GM23248 (cell line): ENCODE measurements at regions not wholly inside any gene's neighbourhood (a gene's known extent, or its start where the extent isn't known, plus 50 kb on each side); places are given as distances from the start of the nearest gene placed in this dataset.

Source experiments
- DNase-seq: peaks from one replicate; pipeline ENCODE4 v3.0.0-alpha.2; 2015
- H2AFZ ChIP-seq: fragments of 200-600 bp; sonication (generic); 2 replicates; pipeline ENCODE4 v1.6.1; 2016; ENCODE audit warnings: antibody characterized with exemption
- H3F3A ChIP-seq: fragments of 200-600 bp; sonication (generic); 2 replicates; pipeline ENCODE4 v1.6.1; 2016; ENCODE audit warnings: mild to moderate bottlenecking, antibody characterized with exemption, mixed run types; ENCODE audit not compliant: insufficient read depth
- H3K27ac ChIP-seq: fragments of 200-600 bp; sonication (generic); 2 replicates; pipeline ENCODE4 v1.5.1; 2016; ENCODE audit warnings: mild to moderate bottlenecking
- H3K27me3 ChIP-seq: fragments of 200-600 bp; sonication (generic); replicated peaks from 2 replicates; pipeline ENCODE4 v1.6.1; 2016; ENCODE audit warnings: mild to moderate bottlenecking; ENCODE audit not compliant: insufficient read depth
- H3K36me3 ChIP-seq: fragments of 200-600 bp; sonication (generic); 2 replicates; pipeline ENCODE4 v1.6.1; 2016; ENCODE audit warnings: low read depth, mild to moderate bottlenecking
- H3K4me1 ChIP-seq: fragments of 200-600 bp; sonication (generic); 2 replicates; pipeline ENCODE4 v1.6.1; 2016; ENCODE audit warnings: mild to moderate bottlenecking; ENCODE audit not compliant: insufficient read depth
- H3K4me2 ChIP-seq: fragments of 200-600 bp; sonication (generic); one replicate; pipeline ENCODE4 v1.6.1; 2016; ENCODE audit warnings: mild to moderate bottlenecking; ENCODE audit not compliant: unreplicated experiment
- H3K4me3 ChIP-seq: fragments of 200-600 bp; sonication (generic); 2 replicates; pipeline ENCODE4 v1.5.1; 2016; ENCODE audit warnings: mild to moderate bottlenecking
- H3K79me2 ChIP-seq: fragments of 200-600 bp; sonication (generic); 2 replicates; pipeline ENCODE4 v1.6.1; 2016; ENCODE audit warnings: mild to moderate bottlenecking; ENCODE audit not compliant: insufficient read depth
- H3K9ac ChIP-seq: fragments of 200-600 bp; sonication (generic); 2 replicates; pipeline ENCODE4 v1.6.1; 2016; ENCODE audit warnings: mild to moderate bottlenecking
- H3K9me2 ChIP-seq: fragments of 200-600 bp; sonication (generic); 2 replicates; pipeline ENCODE4 v1.6.1; 2016; ENCODE audit warnings: mixed run types, mild to moderate bottlenecking, moderate library complexity; ENCODE audit not compliant: insufficient read depth
- H3K9me3 ChIP-seq: fragments of 200-600 bp; sonication (generic); one replicate; pipeline ENCODE4 v1.6.1; 2017; ENCODE audit warnings: low read depth
- H4K20me1 ChIP-seq: fragments of 200-600 bp; sonication (generic); 2 replicates; pipeline ENCODE4 v1.6.0; 2016; ENCODE audit not compliant: insufficient read depth
- EZH2 ChIP-seq: fragments of 200-600 bp; sonication (generic); IDR thresholded peaks from 2 replicates; pipeline ENCODE4 v1.6.1; 2018; ENCODE audit warnings: antibody characterized with exemption, mild to moderate bottlenecking; ENCODE audit not compliant: insufficient read depth, poor library complexity, severe bottlenecking
- EZH2phosphoT487 ChIP-seq: fragments of 200-600 bp; sonication (generic); IDR thresholded peaks from 2 replicates; pipeline ENCODE4 v1.6.1; 2018; ENCODE audit warnings: antibody characterized with exemption, moderate library complexity, mild to moderate bottlenecking, low read depth; ENCODE audit not compliant: insufficient read depth
- WGBS, 2 experiments: methylation state at CpG; one replicate each; pipeline ENCODE4 v1.1.6; 2015 to 2017; ENCODE audit warnings: low lambda C conversion rate in 2 of 2, low coverage in 1 of 2; ENCODE audit errors: missing lambda C conversion rate in 2 of 2; 5-methylcytosine and 5-hydroxymethylcytosine counted together
- in situ Hi-C: fragments of 300-500 bp; cut with MboI; formaldehyde crosslinking; loops from 2 replicates; pipeline ENCODE4 v1.15.0; 2020

- H3K4me3 ChIP-seq: no peak overlapping the region
- no peaks in the 10 kb centered on the region for H3F3A ChIP-seq
- TF ChIP-seq EZH2: no peak
- TF ChIP-seq EZH2phosphoT487: no peak
- H3K27ac ChIP-seq: no peak overlapping the region
- H3K9ac ChIP-seq: no peak overlapping the region
- H3K79me2 ChIP-seq: no peaks in the 10 kb centered on the region
- H3K4me1 ChIP-seq: peaks cover 9% of the 10 kb centered on the region; the same call in 1 of the 2 replicates
- H3K27me3 ChIP-seq: no peaks in the 10 kb centered on the region
- WGBS, 2 experiments: 84 to 89% methylated on average over 5 of the region's 5 CpGs
- H3K4me2 ChIP-seq: no peak overlapping the region
- DNase-seq: no peak
- H3K9me2 ChIP-seq: no peaks in the 10 kb centered on the region
- in situ Hi-C loops: no loop called here
- H2AFZ ChIP-seq: peak overlapping the region; percentile 54
- no peaks in the 10 kb centered on the region for H4K20me1 ChIP-seq
- H3K36me3 ChIP-seq: no peaks in the 10 kb centered on the region
- H3K9me3 ChIP-seq: no peaks in the 10 kb centered on the region
Observed at GRCh38 chr6:71496018-71496721, 207.6 kb downstream of the OGFRL1 start.

GRCh38 chr6:71496722-71497033 is 208.1 kb downstream of the OGFRL1 start:
- Histone ChIP-seq H3K9me3 (no peaks in the 10 kb centered on the region), H2AFZ (peak overlapping the region; percentile 54)
- 63 to 67% methylated on average over 2 of the region's 2 CpGs for WGBS, 2 experiments

GRCh38 chr6:71498638-71499037 is 210.0 kb downstream of the OGFRL1 start:
- Histone ChIP-seq H3K4me1 (peaks cover 9% of the 10 kb centered on the region; the same call in 1 of the 2 replicates), H3K27ac (no peak overlapping the region), H4K20me1 (no peaks in the 10 kb centered on the region), H3K9me3 (no peaks in the 10 kb centered on the region), H3K4me3 (no peak overlapping the region), H2AFZ (no peak overlapping the region), H3K9ac (no peak overlapping the region), H3K27me3 (no peaks in the 10 kb centered on the region), H3K36me3 (no peaks in the 10 kb centered on the region), H3K4me2 (no peak overlapping the region), H3K79me2 (no peaks in the 10 kb centered on the region), H3K9me2 (no peaks in the 10 kb centered on the region), H3F3A (no peaks in the 10 kb centered on the region)
- DNase-seq: no peak
- in situ Hi-C loops: no loop called here
- TF ChIP-seq EZH2phosphoT487: no peak
- no peak for TF ChIP-seq EZH2

More at GRCh38 chr6:71496722-71497033, 208.1 kb downstream of the OGFRL1 start:
- H3K79me2 ChIP-seq: no peaks in the 10 kb centered on the region
- no peak for DNase-seq
- no peaks in the 10 kb centered on the region for H3F3A ChIP-seq
- no peaks in the 10 kb centered on the region for H3K27me3 ChIP-seq
- no peak overlapping the region for H3K9ac ChIP-seq
- H4K20me1 ChIP-seq: no peaks in the 10 kb centered on the region
- H3K36me3 ChIP-seq: no peaks in the 10 kb centered on the region
- peaks cover 9% of the 10 kb centered on the region; the same call in 1 of the 2 replicates for H3K4me1 ChIP-seq
- in situ Hi-C loops: no loop called here
- no peaks in the 10 kb centered on the region for H3K9me2 ChIP-seq
- H3K4me2 ChIP-seq: no peak overlapping the region
- no peak overlapping the region for H3K4me3 ChIP-seq
- H3K27ac ChIP-seq: no peak overlapping the region
- TF ChIP-seq EZH2 (no peak), EZH2phosphoT487 (no peak)

- H4K20me1 ChIP-seq: no peaks in the 10 kb centered on the region
- in situ Hi-C loops: no loop called here
- WGBS, 2 experiments: 7 to 11% methylated on average over 2 of the region's 2 CpGs
- no peaks in the 10 kb centered on the region for H3K27me3 ChIP-seq
- no peaks in the 10 kb centered on the region for H3K9me2 ChIP-seq
- H3K9ac ChIP-seq: no peak overlapping the region
- H3F3A ChIP-seq: no peaks in the 10 kb centered on the region
- peaks cover 9% of the 10 kb centered on the region; the same call in 1 of the 2 replicates for H3K4me1 ChIP-seq
- H3K4me3 ChIP-seq: no peak overlapping the region
- H3K4me2 ChIP-seq: no peak overlapping the region
- no peak overlapping the region for H2AFZ ChIP-seq
- TF ChIP-seq EZH2phosphoT487: no peak
- no peak for TF ChIP-seq EZH2
- no peak overlapping the region for H3K27ac ChIP-seq
- no peaks in the 10 kb centered on the region for H3K79me2 ChIP-seq
- DNase-seq: no peak
- no peaks in the 10 kb centered on the region for H3K36me3 ChIP-seq
- no peaks in the 10 kb centered on the region for H3K9me3 ChIP-seq
Observed at GRCh38 chr6:71499667-71500066, 211.1 kb downstream of the OGFRL1 start.

- Histone ChIP-seq H3K27me3 (no peaks in the 10 kb centered on the region), H3K9ac (no peak overlapping the region), H3K4me2 (no peak overlapping the region), H3K9me3 (no peaks in the 10 kb centered on the region), H3K36me3 (no peaks in the 10 kb centered on the region), H3F3A (no peaks in the 10 kb centered on the region), H3K9me2 (no peaks in the 10 kb centered on the region), H3K27ac (no peak overlapping the region), H2AFZ (no peak overlapping the region), H3K79me2 (no peaks in the 10 kb centered on the region), H4K20me1 (no peaks in the 10 kb centered on the region), H3K4me1 (no peaks in the 10 kb centered on the region), H3K4me3 (no peak overlapping the region)
- TF ChIP-seq EZH2 (no peak), EZH2phosphoT487 (no peak)
- no peak for DNase-seq
- WGBS, 2 experiments: 85 to 88% methylated on average over 2 of the region's 2 CpGs
- in situ Hi-C loops: no loop called here
Observed at GRCh38 chr6:71502168-71502567, 213.6 kb downstream of the OGFRL1 start.
